Mesenchymal stem cell (in vitro differentiated cells and primary cell): ENCODE measurements at regions not wholly inside any gene's neighbourhood (a gene's known extent, or its start where the extent isn't known, plus 50 kb on each side); places are given as distances from the start of the nearest gene placed in this dataset.
A peak's percentile ranks its signal among the peaks of the same experiment; 100 is the strongest.

ENCODE experiments used
- DNase-seq: peaks from one replicate; pipeline ENCODE4 v3.0.0-alpha.2; 2013
- H2AFZ ChIP-seq: one replicate; pipeline ENCODE4 v1.6.1; 2013; ENCODE audit warnings: low read depth, mild to moderate bottlenecking, control low read depth, inconsistent platforms, low read length, moderate library complexity
- H2AK5ac ChIP-seq: 2 replicates; pipeline ENCODE4 v1.6.1; 2013; ENCODE audit warnings: low read length, moderate library complexity, mild to moderate bottlenecking, inconsistent platforms; ENCODE audit not compliant: severe bottlenecking
- H2BK120ac ChIP-seq: one replicate; pipeline ENCODE4 v1.6.1; 2013; ENCODE audit warnings: low read depth, mild to moderate bottlenecking, inconsistent platforms, low read length, moderate library complexity
- H2BK12ac ChIP-seq, 2 experiments: one replicate each; pipeline ENCODE4 v1.6.1; 2013; ENCODE audit warnings: inconsistent platforms in 2 of 2, low read length in 2 of 2, mild to moderate bottlenecking in 2 of 2, moderate library complexity in 2 of 2, control low read depth in 1 of 2
- H2BK15ac ChIP-seq: one replicate; pipeline ENCODE4 v1.6.1; 2013; ENCODE audit warnings: mild to moderate bottlenecking, low read depth, inconsistent platforms; ENCODE audit not compliant: poor library complexity, severe bottlenecking
- H2BK5ac ChIP-seq: 2 replicates; pipeline ENCODE4 v1.6.1; 2013; ENCODE audit warnings: low read depth, mild to moderate bottlenecking, low read length, control low read depth, inconsistent platforms; ENCODE audit not compliant: poor library complexity, severe bottlenecking
- H3K14ac ChIP-seq, 2 experiments: one replicate each; pipeline ENCODE4 v1.6.1; 2013; ENCODE audit warnings: inconsistent platforms in 2 of 2, low read length in 2 of 2, control low read depth in 1 of 2, mild to moderate bottlenecking in 1 of 2, moderate library complexity in 1 of 2
- H3K18ac ChIP-seq, 2 experiments: one replicate each; pipeline ENCODE4 v1.6.1; 2013; ENCODE audit warnings: inconsistent platforms in 2 of 2, low read length in 2 of 2, control low read depth in 1 of 2, low read depth in 1 of 2, mild to moderate bottlenecking in 1 of 2
- H3K23ac ChIP-seq, 2 experiments: one replicate each; pipeline ENCODE4 v1.6.1; 2013; ENCODE audit warnings: inconsistent platforms in 2 of 2, low read length in 2 of 2, mild to moderate bottlenecking in 2 of 2, moderate library complexity in 2 of 2, control low read depth in 1 of 2
- H3K27ac ChIP-seq: 2 replicates; pipeline ENCODE4 v1.5.1; 2013; ENCODE audit warnings: mild to moderate bottlenecking, moderate library complexity, low read length, control low read depth, inconsistent platforms; ENCODE audit not compliant: poor library complexity, severe bottlenecking
- H3K27me3 ChIP-seq, 2 experiments: 2 replicates each; pipeline versions ENCODE4 v1.6.1 to v1.7.0; 2013; ENCODE audit warnings: low read length in 2 of 2, mild to moderate bottlenecking in 2 of 2, moderate library complexity in 2 of 2, control low read depth in 1 of 2, inconsistent platforms in 1 of 2; ENCODE audit not compliant: control insufficient read depth in 1 of 2, insufficient read depth in 1 of 2
- H3K36me3 ChIP-seq, 2 experiments: 2 replicates each; pipeline versions ENCODE4 v1.6.1 to v1.7.0; 2013; ENCODE audit warnings: low read length in 2 of 2, control low read depth in 1 of 2, inconsistent platforms in 1 of 2, low read depth in 1 of 2, mild to moderate bottlenecking in 1 of 2; ENCODE audit not compliant: insufficient read depth in 2 of 2, control insufficient read depth in 1 of 2
- H3K4ac ChIP-seq, 2 experiments: one replicate each; pipeline ENCODE4 v1.6.1; 2013; ENCODE audit warnings: inconsistent platforms in 2 of 2, low read length in 2 of 2, mild to moderate bottlenecking in 2 of 2, moderate library complexity in 2 of 2, control low read depth in 1 of 2, low read depth in 1 of 2
- H3K4me1 ChIP-seq: 2 replicates; pipeline ENCODE4 v1.6.1; 2013; ENCODE audit warnings: low read depth, low read length, control low read depth; ENCODE audit not compliant: control insufficient read depth, insufficient read depth
- H3K4me2 ChIP-seq: 2 replicates; pipeline ENCODE4 v1.6.1; 2013; ENCODE audit warnings: low read length, mild to moderate bottlenecking, inconsistent platforms; ENCODE audit not compliant: poor library complexity, severe bottlenecking
- H3K4me3 ChIP-seq, 2 experiments: 2 replicates each; pipeline versions ENCODE4 v1.5.1 to v1.7.0; 2013; ENCODE audit warnings: low read length in 2 of 2, mild to moderate bottlenecking in 2 of 2, control low read depth in 1 of 2, low read depth in 1 of 2; ENCODE audit not compliant: insufficient read depth in 1 of 2
- H3K79me1 ChIP-seq: replicated peaks from 2 replicates; pipeline ENCODE4 v1.6.1; 2013; ENCODE audit warnings: mild to moderate bottlenecking, control low read depth, low read length, inconsistent platforms; ENCODE audit not compliant: poor library complexity, severe bottlenecking
- H3K9ac ChIP-seq: 2 replicates; pipeline ENCODE4 v1.7.0; 2013; ENCODE audit warnings: mild to moderate bottlenecking, low read length, moderate library complexity
- H3K9me3 ChIP-seq: 2 replicates; pipeline ENCODE4 v1.7.0; 2013; ENCODE audit warnings: mild to moderate bottlenecking, low read length; ENCODE audit not compliant: control insufficient read depth
- H4K8ac ChIP-seq: one replicate; pipeline ENCODE4 v1.6.1; 2013; ENCODE audit warnings: inconsistent platforms, mild to moderate bottlenecking, low read length, moderate library complexity
- H4K91ac ChIP-seq: one replicate; pipeline ENCODE4 v1.6.1; 2013; ENCODE audit warnings: mild to moderate bottlenecking, low read length, inconsistent platforms
- WGBS: methylation state at CpG from one replicate; pipeline ENCODE4 v1.1.7; 2013; ENCODE audit warnings: mixed read lengths; 5-methylcytosine and 5-hydroxymethylcytosine counted together

GRCh38 chr12:93032758-93033157 is 103.7 kb upstream of the EEA1 start:
- Histone ChIP-seq H3K23ac (no peak overlapping the region), H3K18ac (no peak overlapping the region), H3K4me3 (no peak overlapping the region), H3K4ac (no peak overlapping the region), H2BK12ac (no peak overlapping the region), H2BK120ac (no peak overlapping the region), H3K9ac (no peak overlapping the region), H4K8ac (no peak overlapping the region), H3K14ac (no peak overlapping the region), H3K4me2 (no peak overlapping the region), H2BK15ac (no peak overlapping the region), H3K27me3 (peaks cover 8 to 14% of the 10 kb centered on the region in 2 experiments), H4K91ac (no peak overlapping the region), H3K27ac (no peak overlapping the region), H2AK5ac (no peak overlapping the region), H3K36me3 (no peaks in the 10 kb centered on the region), H2BK5ac (no peak overlapping the region), H2AFZ (no peak overlapping the region), H3K79me1 (no peaks in the 10 kb centered on the region), H3K9me3 (no peaks in the 10 kb centered on the region), H3K4me1 (no peaks in the 10 kb centered on the region)
- peak; percentile 56 for DNase-seq

GRCh38 chr12:93033948-93034347 is 104.9 kb upstream of the EEA1 start:
- no peaks in the 10 kb centered on the region for H3K4me1 ChIP-seq
- H2AK5ac ChIP-seq: no peak overlapping the region
- no peak overlapping the region for H2BK12ac ChIP-seq
- H4K91ac ChIP-seq: no peak overlapping the region
- no peak overlapping the region for H2AFZ ChIP-seq
- H3K27ac ChIP-seq: no peak overlapping the region
- H3K23ac ChIP-seq: no peak overlapping the region
- 83% methylated on average over 1 of the region's 1 CpG for WGBS
- no peak overlapping the region for H4K8ac ChIP-seq
- no peak overlapping the region for H3K4me3 ChIP-seq
- peaks cover 8 to 14% of the 10 kb centered on the region in 2 experiments for H3K27me3 ChIP-seq
- no peak overlapping the region for H3K4me2 ChIP-seq
- no peaks in the 10 kb centered on the region for H3K9me3 ChIP-seq
- no peak overlapping the region for H3K9ac ChIP-seq
- H3K18ac ChIP-seq: no peak overlapping the region
- no peak overlapping the region for H3K14ac ChIP-seq
- no peaks in the 10 kb centered on the region for H3K36me3 ChIP-seq
- no peak overlapping the region for H2BK120ac ChIP-seq
- no peak overlapping the region for H3K4ac ChIP-seq
- DNase-seq: no peak
- H2BK15ac ChIP-seq: no peak overlapping the region
- no peaks in the 10 kb centered on the region for H3K79me1 ChIP-seq
- H2BK5ac ChIP-seq: no peak overlapping the region

GRCh38 chr12:93039062-93039461 is 110.0 kb upstream of the EEA1 start:
- no peak overlapping the region for H2BK15ac ChIP-seq
- H3K36me3 ChIP-seq: no peaks in the 10 kb centered on the region
- no peak overlapping the region for H3K18ac ChIP-seq
- H3K79me1 ChIP-seq: no peaks in the 10 kb centered on the region
- no peak overlapping the region for H2AFZ ChIP-seq
- H3K27ac ChIP-seq: no peak overlapping the region
- H3K4me2 ChIP-seq: no peak overlapping the region
- 87% methylated on average over 2 of the region's 4 CpGs for WGBS
- no peak overlapping the region for H3K9ac ChIP-seq
- no peak overlapping the region for H3K4ac ChIP-seq
- H2BK12ac ChIP-seq: no peak overlapping the region
- peaks cover 2% of the 10 kb centered on the region for H3K4me1 ChIP-seq
- H2BK5ac ChIP-seq: no peak overlapping the region
- DNase-seq: no peak
- H3K27me3 ChIP-seq: peaks cover 8 to 10% of the 10 kb centered on the region in 2 experiments
- no peak overlapping the region for H2AK5ac ChIP-seq
- H4K8ac ChIP-seq: no peak overlapping the region
- H3K14ac ChIP-seq: no peak overlapping the region
- H3K9me3 ChIP-seq: no peaks in the 10 kb centered on the region
- no peak overlapping the region for H2BK120ac ChIP-seq
- H3K4me3 ChIP-seq: no peak overlapping the region
- no peak overlapping the region for H4K91ac ChIP-seq
- no peak overlapping the region for H3K23ac ChIP-seq

- Histone ChIP-seq H2AFZ (no peak overlapping the region), H4K8ac (no peak overlapping the region), H3K4me2 (no peak overlapping the region), H4K91ac (no peak overlapping the region), H3K79me1 (no peaks in the 10 kb centered on the region), H3K27ac (no peak overlapping the region), H3K4me1 (peaks cover 2% of the 10 kb centered on the region), H3K27me3 (peaks cover 1 to 6% of the 10 kb centered on the region in 2 experiments), H3K9ac (no peak overlapping the region), H2BK15ac (no peak overlapping the region), H3K9me3 (no peaks in the 10 kb centered on the region), H2AK5ac (no peak overlapping the region), H2BK5ac (no peak overlapping the region), H3K4me3 (no peak overlapping the region), H2BK12ac (no peak overlapping the region), H3K36me3 (no peaks in the 10 kb centered on the region), H3K23ac (no peak overlapping the region), H2BK120ac (no peak overlapping the region), H3K4ac (no peak overlapping the region), H3K18ac (no peak overlapping the region), H3K14ac (no peak overlapping the region)
- no peak for DNase-seq
- 84% methylated on average over 4 of the region's 4 CpGs for WGBS
Observed at GRCh38 chr12:93039930-93040329, 110.8 kb upstream of the EEA1 start.
